PC-3 (cell line): ENCODE measurements at regions not wholly inside any gene's neighbourhood (a gene's known extent, or its start where the extent isn't known, plus 50 kb on each side); places are given as distances from the start of the nearest gene placed in this dataset.

Experiments
- ATAC-seq: fragments of 200-7000 bp; cut with Tn5 transposase; 2 replicates; pipeline ENCODE4 v1.9.1; 2020; ENCODE audit warnings: mild to moderate bottlenecking, moderate library complexity
- BruUV-seq: library from RNA; stranded (reverse); fragments of 400-500 nt; replicated peaks from 2 replicates; lab custom pipeline; 2021; lab: Mats Ljungman, UMichigan
- CTCF ChIA-PET: fragments of 300-600 bp; sonication (Branson Sonifier 250); formaldehyde crosslinking; loops from one replicate; lab custom pipeline; 2022; ENCODE audit warnings: antibody characterized with exemption; lab: Charles Lee
- POLR2A ChIA-PET: fragments of 300-600 bp; sonication (Branson Sonifier 250); formaldehyde crosslinking; loops from one replicate; lab custom pipeline; 2022; ENCODE audit warnings: antibody characterized with exemption; ENCODE audit not compliant: unreplicated experiment; lab: Charles Lee
- DNase-seq: peaks from one replicate; pipeline ENCODE4 v3.0.0-alpha.2; 2015
- H2AFZ ChIP-seq: fragments of 300-600 bp; sonication (generic); 2 replicates; pipeline ENCODE4 v1.6.0; 2016; ENCODE audit warnings: antibody characterized with exemption, low read length
- H3F3A ChIP-seq: fragments of 300-600 bp; sonication (generic); one replicate; pipeline ENCODE4 v1.6.0; 2017; ENCODE audit warnings: antibody characterized with exemption, low read length, control low read depth, mild to moderate bottlenecking; ENCODE audit not compliant: unreplicated experiment
- H3K27ac ChIP-seq: fragments of 300-600 bp; sonication (generic); 2 replicates; pipeline ENCODE4 v1.5.1; 2016; ENCODE audit warnings: mild to moderate bottlenecking, low read length
- H3K27me3 ChIP-seq: fragments of 300-600 bp; sonication (generic); 2 replicates; pipeline ENCODE4 v1.6.1; 2016; ENCODE audit warnings: low read length, mixed read lengths
- H3K36me3 ChIP-seq: fragments of 300-600 bp; sonication (generic); 2 replicates; pipeline ENCODE4 v1.6.1; 2016; ENCODE audit warnings: low read depth, mixed run types, low read length, mixed read lengths
- H3K4me1 ChIP-seq: fragments of 300-600 bp; sonication (generic); 2 replicates; pipeline ENCODE4 v1.5.1; 2016; ENCODE audit warnings: low read length; ENCODE audit not compliant: insufficient read depth
- H3K4me2 ChIP-seq: fragments of 300-600 bp; sonication (generic); 2 replicates; pipeline ENCODE4 v1.6.0; 2016; ENCODE audit warnings: low read length
- H3K4me3 ChIP-seq: fragments of 300-600 bp; sonication (generic); 2 replicates; pipeline ENCODE4 v1.5.1; 2016; ENCODE audit warnings: mild to moderate bottlenecking, low read length, mixed read lengths
- H3K79me2 ChIP-seq: fragments of 300-600 bp; sonication (generic); 2 replicates; pipeline ENCODE4 v1.6.1; 2017; ENCODE audit warnings: low read length, mixed read lengths
- H3K9ac ChIP-seq: fragments of 300-600 bp; sonication (generic); 2 replicates; pipeline ENCODE4 v1.6.0; 2016; ENCODE audit warnings: mild to moderate bottlenecking, low read length
- H3K9me2 ChIP-seq: fragments of 300-600 bp; sonication (generic); replicated peaks from 2 replicates; pipeline ENCODE4 v1.6.1; 2016; ENCODE audit warnings: mixed run types, low read length, mixed read lengths
- H3K9me3 ChIP-seq: fragments of 300-600 bp; sonication (generic); 2 replicates; pipeline ENCODE4 v1.6.1; 2016; ENCODE audit warnings: low read length, mixed read lengths
- H4K20me1 ChIP-seq: fragments of 300-600 bp; sonication (generic); 2 replicates; pipeline ENCODE4 v1.6.1; 2016; ENCODE audit warnings: low read length, mixed read lengths
- CTCF ChIP-seq: fragments of 300-600 bp; sonication (generic); conservative IDR thresholded peaks from 2 replicates; pipeline ENCODE4 v1.5.1; 2017; ENCODE audit warnings: antibody characterized with exemption, low read depth, mild to moderate bottlenecking, low read length
- EZH2 ChIP-seq: fragments of 300-600 bp; sonication (generic); IDR thresholded peaks from one replicate; pipeline ENCODE4 v1.6.1; 2017; ENCODE audit warnings: antibody characterized with exemption, mild to moderate bottlenecking, low read length; ENCODE audit not compliant: unreplicated experiment
- EZH2phosphoT487 ChIP-seq: fragments of 300-600 bp; sonication (generic); IDR thresholded peaks from 2 replicates; pipeline ENCODE4 v1.6.1; 2018; ENCODE audit warnings: mild to moderate bottlenecking, antibody characterized with exemption, low read length, borderline replicate concordance
- intact Hi-C: fragments of 100-400 bp; cut with micrococcal nuclease; formaldehyde crosslinking; loops from 2 replicates; pipeline ENCODE4 v1.9.0; 2023

- no peak overlapping the region for H3K4me2 ChIP-seq
- no peak overlapping the region for H3K27ac ChIP-seq
- H3K9ac ChIP-seq = no peak overlapping the region
- 0 out of 2 replicates have a peak, but pooled peaks cover 14% of the 10 kb centered on the region for H3K4me1 ChIP-seq
- DNase-seq = peak; percentile 59
- H3K36me3 ChIP-seq = no peaks in the 10 kb centered on the region
- no TSS peak for BruUV-seq
- H3K4me3 ChIP-seq = no peak overlapping the region
- H3K79me2 ChIP-seq = no peaks in the 10 kb centered on the region
- CTCF ChIA-PET = no interaction called here
- no peaks in the 10 kb centered on the region for H3K9me3 ChIP-seq
- peaks cover 45% of the 10 kb centered on the region for H3K27me3 ChIP-seq
- POLR2A ChIA-PET = interaction anchor here (0.5 kb wide), 1 partner anchor 199 kb away, joined by 3 read pairs; no protein-coding TSS in a partner anchor
- no peak for TF ChIP-seq EZH2phosphoT487
- no peak for TF ChIP-seq CTCF
- TF ChIP-seq EZH2 = no peak
- no peaks in the 10 kb centered on the region for H3F3A ChIP-seq
- no peaks in the 10 kb centered on the region for H3K9me2 ChIP-seq
- intact Hi-C loops = no loop called here
- ATAC-seq = peak; percentile 24; the same call in 1 of the 2 replicates
- no peak overlapping the region for H2AFZ ChIP-seq
- no peaks in the 10 kb centered on the region for H4K20me1 ChIP-seq
Observed at GRCh38 chr11:131109257-131109656, 193.0 kb upstream of the SNX19 start.

GRCh38 chr11:131109790-131110189, 193.5 kb upstream of the SNX19 start:
- Histone ChIP-seq H3K36me3 (no peaks in the 10 kb centered on the region), H3K9ac (no peak overlapping the region), H3F3A (no peaks in the 10 kb centered on the region), H3K4me2 (no peak overlapping the region), H3K79me2 (no peaks in the 10 kb centered on the region), H3K27ac (no peak overlapping the region), H3K4me3 (no peak overlapping the region), H2AFZ (no peak overlapping the region), H4K20me1 (no peaks in the 10 kb centered on the region), H3K9me2 (no peaks in the 10 kb centered on the region), H3K4me1 (0 out of 2 replicates have a peak, but pooled peaks cover 14% of the 10 kb centered on the region), H3K27me3 (peaks cover 44% of the 10 kb centered on the region), H3K9me3 (no peaks in the 10 kb centered on the region)
- no peak for ATAC-seq
- no peak for DNase-seq
- TF ChIP-seq EZH2phosphoT487 (no peak), EZH2 (no peak), CTCF (no peak)
- BruUV-seq = no TSS peak
- CTCF ChIA-PET = no interaction called here
- POLR2A ChIA-PET = interaction anchor here (0.5 kb wide), 1 partner anchor 199 kb away, joined by 3 read pairs; no protein-coding TSS in a partner anchor
- intact Hi-C loops = no loop called here

- ChIA-PET POLR2A (no interaction called here), CTCF (no interaction called here)
- Histone ChIP-seq H3K36me3 (no peaks in the 10 kb centered on the region), H2AFZ (no peak overlapping the region), H3K9ac (no peak overlapping the region), H3K4me1 (0 out of 2 replicates have a peak, but pooled peaks cover 14% of the 10 kb centered on the region), H3K9me2 (no peaks in the 10 kb centered on the region), H4K20me1 (no peaks in the 10 kb centered on the region), H3K4me3 (no peak overlapping the region), H3K27ac (no peak overlapping the region), H3K27me3 (peaks cover 30% of the 10 kb centered on the region), H3K4me2 (no peak overlapping the region), H3K9me3 (no peaks in the 10 kb centered on the region), H3F3A (no peaks in the 10 kb centered on the region), H3K79me2 (no peaks in the 10 kb centered on the region)
- DNase-seq (no peak), ATAC-seq (no peak)
- BruUV-seq = no TSS peak
- TF ChIP-seq CTCF = no peak
- TF ChIP-seq EZH2 = no peak
- no peak for TF ChIP-seq EZH2phosphoT487
- intact Hi-C loops = no loop called here
Observed at GRCh38 chr11:131111775-131112174, 195.5 kb upstream of the SNX19 start.
